ENCODE measurements at regions not wholly inside any gene's neighbourhood (a gene's known extent, or its start where the extent isn't known, plus 50 kb on each side); places are given as distances from the start of the nearest gene placed in this dataset.
"Not testable (repeated sequence)": the region's sequence is repeated elsewhere in the genome, so short reads cannot be mapped to it uniquely, and the experiment has no call there.

DNA sequence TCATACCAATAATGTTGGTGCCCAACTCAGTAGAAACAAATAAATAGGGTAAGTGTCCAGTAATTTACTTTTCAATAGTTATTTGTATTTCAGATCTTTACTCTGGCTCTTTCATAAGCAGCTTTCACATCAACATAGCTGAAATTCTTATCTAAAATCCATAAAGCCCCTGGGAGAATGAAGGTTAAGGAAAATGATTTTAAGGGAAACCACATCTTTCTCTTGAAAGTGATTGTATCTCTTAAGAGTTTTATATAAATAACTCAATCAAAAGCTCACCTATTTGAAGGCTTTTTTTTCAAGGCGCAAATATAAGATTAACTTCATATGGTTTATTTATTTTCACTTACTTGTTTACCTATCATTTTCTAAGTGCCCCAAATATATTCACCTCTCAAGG is 324.4 kb downstream of the HGF start:
- DNase-seq (ENCODE audit: extremely low read depth, low read depth), result no peak

DNA sequence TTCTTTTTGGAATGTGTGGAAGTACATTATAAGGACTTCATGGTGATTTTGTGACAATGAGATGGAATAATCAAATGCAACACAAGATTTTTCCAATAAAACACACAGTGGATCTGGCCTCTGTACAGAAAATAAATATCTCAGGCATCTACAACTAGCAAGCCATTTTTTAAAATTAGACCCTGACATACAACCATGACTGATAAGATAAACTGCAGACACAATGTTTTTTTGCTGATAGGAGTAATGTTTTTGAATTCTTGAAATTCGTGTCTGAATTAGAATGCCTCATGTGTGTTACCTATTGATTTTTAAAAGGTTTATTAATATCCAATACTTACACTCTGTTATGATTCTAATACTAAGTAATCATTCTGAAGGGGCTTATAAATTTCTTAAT is 328.1 kb downstream of the HGF start:
- DNase-seq (ENCODE audit: extremely low read depth, low read depth), result no peak

DNA sequence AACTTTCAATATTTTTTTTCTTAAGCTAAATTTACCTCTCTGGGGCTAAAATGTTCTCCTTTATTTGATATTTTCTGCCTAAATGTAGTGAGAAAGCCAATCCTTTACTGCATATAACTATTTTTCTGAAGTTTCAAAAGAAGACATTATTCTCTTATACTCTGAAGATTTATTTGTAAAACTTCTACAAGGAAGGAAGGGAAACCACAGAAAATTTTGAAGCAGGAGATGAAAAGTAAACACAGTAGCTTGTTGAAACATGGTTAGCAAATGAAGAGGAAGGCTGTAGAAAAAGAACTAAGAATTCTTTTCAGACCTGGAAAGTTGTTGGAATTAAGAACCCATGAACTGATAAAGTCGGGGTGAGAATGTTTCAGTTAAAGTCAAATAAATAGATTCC is 330.3 kb downstream of the HGF start:
- DNase-seq (ENCODE audit: extremely low read depth, low read depth), result no peak

- not testable (repeated sequence) for DNase-seq (ENCODE audit: extremely low read depth, low read depth)
These were observed 332.7 kb downstream of the HGF start for GRCh38 chr7:81437160-81437559.

DNA sequence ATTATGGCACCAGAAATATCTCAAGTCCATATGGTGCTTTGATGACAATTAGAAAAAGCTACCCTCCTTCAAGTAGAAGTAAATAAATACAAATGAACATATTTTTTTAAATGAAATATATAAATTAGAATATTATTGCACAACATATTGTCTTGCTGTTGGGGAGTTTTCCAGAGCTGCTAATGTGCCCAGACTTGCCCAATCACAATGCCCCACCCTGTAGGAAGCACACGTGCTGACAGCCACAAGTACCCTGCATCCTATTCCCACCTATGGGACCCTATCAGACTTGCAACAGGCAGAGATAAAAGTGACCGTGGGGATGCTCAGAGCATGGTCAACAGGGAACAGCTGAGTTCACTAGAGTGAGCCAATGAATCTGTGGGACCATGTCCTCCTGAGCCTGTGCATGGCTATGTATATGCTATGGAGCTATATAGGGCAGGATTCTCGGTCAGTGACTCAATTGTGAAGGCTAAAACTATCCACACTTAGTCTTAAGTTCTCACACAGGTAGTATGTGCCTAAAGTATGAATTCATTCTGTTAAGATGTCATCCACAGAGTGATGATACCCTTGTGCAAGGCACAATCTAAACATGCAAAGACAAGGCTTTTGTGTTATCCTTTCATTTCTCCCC is 336.0 kb downstream of the HGF start:
- DNase-seq (ENCODE audit: extremely low read depth, low read depth), result no peak

GRCh38 chr7:81433206-81433605 is 336.6 kb downstream of the HGF start:
- DNase-seq (ENCODE audit: extremely low read depth, low read depth), result no peak

- no peak for DNase-seq (ENCODE audit: extremely low read depth, low read depth)
These were observed 339.1 kb downstream of the HGF start for GRCh38 chr7:81430761-81431160.

DNA sequence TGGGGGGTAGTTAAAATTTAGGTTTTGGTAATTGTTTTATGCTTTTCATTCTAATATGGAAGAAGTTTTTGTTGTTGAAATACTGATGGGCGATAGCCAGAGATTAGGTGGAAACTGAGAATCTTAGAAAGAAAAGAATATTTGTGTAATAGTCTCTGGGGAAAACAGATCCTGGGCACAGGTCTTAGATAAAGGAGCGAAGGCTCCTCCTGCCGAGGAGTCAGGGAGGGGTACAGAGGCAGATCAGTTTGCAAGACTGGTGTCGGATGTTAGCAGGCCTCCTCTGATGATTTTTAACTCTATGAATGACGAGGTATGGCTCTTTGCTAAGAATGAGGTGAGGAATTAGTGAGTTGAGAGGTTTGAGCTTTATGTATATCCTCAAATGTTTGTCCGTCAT is 339.7 kb downstream of the HGF start:
- DNase-seq (ENCODE audit: extremely low read depth, low read depth), result no peak

DNA sequence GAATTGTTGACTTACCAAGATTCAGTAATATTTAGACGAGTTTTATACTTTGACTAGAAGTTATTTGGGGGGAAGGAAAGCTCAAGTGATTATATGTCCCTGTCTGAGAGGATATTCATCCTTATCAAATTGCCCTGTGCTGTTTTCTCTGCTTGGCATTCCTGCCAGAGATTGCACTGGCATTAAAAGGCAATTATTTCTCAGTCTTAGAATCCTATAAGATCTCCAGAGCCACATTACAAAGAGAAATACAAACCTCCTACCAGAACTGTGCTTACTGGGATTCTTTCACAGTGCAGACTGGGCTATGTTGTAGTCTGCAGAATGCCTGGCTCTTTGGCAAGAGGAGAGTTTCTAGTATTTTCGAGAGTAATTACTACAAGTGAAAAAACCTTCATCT is 342.4 kb downstream of the HGF start:
- no peak for DNase-seq (ENCODE audit: extremely low read depth, low read depth)

- DNase-seq (ENCODE audit: extremely low read depth, low read depth), result no peak
These were observed 349.2 kb downstream of the HGF start for GRCh38 chr7:81420526-81421226.

DNA sequence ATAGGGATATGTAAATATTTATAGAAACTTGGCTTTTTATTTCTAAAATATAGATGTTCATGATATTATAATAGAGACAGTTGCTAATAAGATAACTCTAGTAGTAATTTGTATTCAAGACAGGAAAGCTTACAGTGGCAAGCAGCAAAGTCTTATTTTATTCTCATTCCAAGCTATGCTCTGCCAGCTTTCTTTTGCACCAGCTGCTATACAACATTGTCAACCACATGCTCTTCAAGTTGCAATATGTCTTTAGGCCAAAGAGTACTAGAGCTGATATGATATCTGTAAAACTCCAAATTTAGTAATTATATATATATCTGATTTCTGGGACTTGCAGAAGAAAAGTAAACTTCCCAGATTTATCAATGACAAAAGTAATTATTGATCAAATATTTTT is 350.1 kb downstream of the HGF start:
- DNase-seq (ENCODE audit: extremely low read depth, low read depth), result no peak

GRCh38 chr7:81416659-81417058 is 353.2 kb downstream of the HGF start:
- no peak for DNase-seq (ENCODE audit: extremely low read depth, low read depth)

DNA sequence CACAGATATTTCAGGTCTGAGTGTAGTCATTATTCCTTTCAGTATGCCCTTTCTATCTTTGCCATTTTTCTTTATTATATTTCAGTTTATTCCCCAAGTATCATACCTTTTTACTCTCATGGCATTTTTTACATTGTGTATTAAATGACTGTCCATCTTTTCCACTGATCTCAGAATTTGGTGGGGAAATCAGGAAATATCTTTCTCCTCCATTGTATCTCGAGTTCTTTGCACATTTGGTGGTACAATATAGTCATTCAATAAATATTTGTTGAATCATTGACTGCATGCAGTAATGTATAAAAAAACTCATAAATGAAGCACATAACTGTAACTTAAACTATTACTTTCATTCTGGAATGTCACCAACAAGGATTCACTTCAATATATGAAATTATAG is 354.7 kb downstream of the HGF start:
- no peak for DNase-seq (ENCODE audit: extremely low read depth, low read depth)

GRCh38 chr7:81414411-81414810 is 355.4 kb downstream of the HGF start:
- DNase-seq (ENCODE audit: extremely low read depth, low read depth), result no peak

DNA sequence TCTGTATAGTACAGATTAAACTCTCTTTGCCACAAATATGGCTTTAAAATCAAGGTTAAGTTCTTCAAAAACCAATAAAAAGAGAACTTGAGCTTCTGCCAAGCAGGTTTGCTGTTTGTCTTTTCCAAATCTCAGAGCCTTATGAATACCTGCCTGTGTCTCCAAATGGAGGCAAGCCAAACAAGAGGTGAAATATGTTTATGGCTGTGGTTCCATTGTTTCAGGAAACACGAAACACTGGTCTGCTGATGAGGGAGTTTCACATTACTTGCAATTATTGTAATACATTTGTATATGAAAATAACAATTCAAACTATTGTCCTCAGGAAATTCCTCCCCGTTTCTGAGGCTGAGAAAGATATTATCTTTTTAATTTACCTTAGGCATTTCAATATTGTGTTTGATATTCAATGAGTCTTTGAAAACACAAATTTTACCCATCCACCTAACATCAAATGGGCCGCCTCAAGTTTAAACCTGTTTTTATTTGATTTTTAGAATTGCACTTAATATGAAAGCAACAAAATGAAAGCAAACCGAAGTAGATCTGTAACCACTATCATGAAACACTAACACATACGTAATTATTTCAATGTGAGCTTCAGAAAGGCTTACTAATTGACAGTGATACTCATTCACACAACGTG is 359.3 kb downstream of the HGF start:
- DNase-seq (ENCODE audit: extremely low read depth, low read depth), result no peak

DNA sequence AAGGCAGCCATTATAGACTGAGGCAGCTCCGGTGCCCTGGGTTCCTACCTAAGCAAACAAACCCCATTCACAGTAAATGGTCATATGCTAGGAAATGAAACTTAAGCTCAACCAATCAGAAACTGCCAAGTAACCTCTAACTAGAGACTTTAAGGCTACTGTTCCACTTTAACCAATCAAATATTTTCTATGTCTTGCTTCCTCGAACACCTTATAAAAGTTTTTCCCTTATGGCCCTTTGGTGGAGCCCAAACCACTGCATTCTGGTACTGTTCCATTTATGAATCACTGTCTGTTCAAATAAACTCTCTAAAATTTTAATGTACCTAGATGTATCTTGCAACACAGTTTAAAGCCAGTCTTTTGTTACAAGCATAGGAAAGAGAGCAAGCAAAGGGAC is 361.1 kb downstream of the HGF start:
- no peak for DNase-seq (ENCODE audit: extremely low read depth, low read depth)

- no peak for DNase-seq (ENCODE audit: extremely low read depth, low read depth)
These were observed 362.8 kb downstream of the HGF start for GRCh38 chr7:81407094-81407493.

- no peak for DNase-seq (ENCODE audit: extremely low read depth, low read depth)
These were observed 365.2 kb downstream of the HGF start for GRCh38 chr7:81404669-81405068.

- DNase-seq (ENCODE audit: extremely low read depth, low read depth), result no peak
These were observed 367.6 kb downstream of the HGF start for GRCh38 chr7:81402227-81402626.

DNA sequence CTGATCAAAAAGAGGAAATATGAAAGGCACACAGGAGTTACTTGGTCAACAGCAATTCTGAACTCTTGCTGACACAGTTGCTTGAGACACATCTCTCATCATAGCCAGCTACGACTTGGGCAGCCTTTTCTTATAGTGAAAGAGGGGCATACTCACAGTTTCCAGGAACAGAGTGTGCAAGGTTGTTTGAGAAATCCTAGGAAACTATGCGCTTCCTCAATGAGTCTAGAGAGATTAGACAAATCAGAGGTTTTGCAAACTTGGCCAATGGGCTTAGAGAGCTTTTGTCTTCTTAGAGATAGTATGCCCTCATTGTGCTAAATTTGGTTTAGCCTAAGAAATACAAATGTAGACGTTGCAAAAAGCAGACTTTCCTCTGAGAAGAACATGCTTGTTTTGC is 370.4 kb downstream of the HGF start:
- DNase-seq (ENCODE audit: extremely low read depth, low read depth), result no peak

DNA sequence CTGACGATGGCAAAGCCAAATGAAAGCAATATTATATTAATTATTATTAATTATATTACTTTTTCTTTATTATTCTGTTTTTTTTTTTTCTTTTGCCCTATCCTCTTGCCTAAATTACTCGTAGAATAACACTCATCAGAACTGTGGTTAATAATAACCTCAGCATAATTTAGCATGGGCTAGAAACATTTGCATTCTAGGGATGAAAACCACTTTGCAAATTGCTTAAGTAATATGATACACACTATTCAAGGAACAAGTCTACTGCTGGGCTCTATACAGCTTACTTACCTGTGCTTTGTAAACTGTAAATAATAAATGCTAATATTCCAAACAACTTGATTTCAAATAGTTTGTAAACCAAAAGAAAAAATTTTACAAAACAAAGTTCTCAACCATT is 375.8 kb downstream of the HGF start:
- no peak for DNase-seq (ENCODE audit: extremely low read depth, low read depth)

GRCh38 chr7:81393018-81393417 is 376.8 kb downstream of the HGF start:
- DNase-seq (ENCODE audit: extremely low read depth, low read depth), result no peak

All from NCI-H460 (cell line).